ENCODE measurements at regions not wholly inside any gene's neighbourhood (a gene's known extent, or its start where the extent isn't known, plus 50 kb on each side); places are given as distances from the start of the nearest gene placed in this dataset.

DNA sequence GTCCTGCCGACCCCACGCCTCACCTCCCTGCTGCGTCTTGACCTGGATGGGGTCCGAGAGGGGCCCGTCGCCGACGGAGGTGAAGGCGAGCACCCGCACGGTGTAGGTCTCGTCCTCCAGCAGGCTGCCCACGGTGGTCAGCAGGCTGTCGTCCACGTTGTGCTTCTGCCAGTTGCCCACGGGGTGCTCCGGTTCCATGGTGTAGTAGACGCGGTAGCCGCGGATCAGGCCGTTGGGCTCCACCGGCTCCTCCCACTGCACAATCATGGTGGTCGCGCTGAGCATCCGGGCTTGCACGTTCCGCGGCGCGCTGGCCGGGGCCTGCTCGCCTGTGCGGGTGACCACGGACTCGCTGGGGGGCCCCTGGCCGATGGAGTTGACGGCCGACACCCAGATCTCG, 96.7 kb downstream of the PTPRS start:
- Histone ChIP-seq H3K23ac (ENCODE audit: insufficient read length) (no peak overlapping the region), H4K91ac (replicated peaks; ENCODE audit: insufficient read length, low read length) (no peak overlapping the region), H2AFZ (ENCODE audit: low read length) (no peak overlapping the region), H3K9me3 (ENCODE audit: insufficient read depth in 2 of 2, low read depth in 1 of 2, low read length in 1 of 2) (no peaks in the 10 kb centered on the region), H3K14ac (ENCODE audit: insufficient read length) (no peak overlapping the region), H2BK120ac (replicated peaks; ENCODE audit: low read depth, low read length) (no peak overlapping the region), H4K20me1 (replicated peaks in 1 of 2; ENCODE audit: control insufficient read depth in 1 of 2, insufficient read depth in 2 of 2, low read length in 2 of 2) (peaks cover 2 to 5% of the 10 kb centered on the region in 2 experiments), H3K18ac (ENCODE audit: extremely low read depth, low read length) (no peak overlapping the region), H3K4me1 (replicated peaks in 1 of 4; ENCODE audit: control insufficient read depth in 3 of 4, insufficient read depth in 4 of 4, low read length in 3 of 4) (peaks cover 0 to 16% (median 3%) of the 10 kb centered on the region in 4 experiments; a peak in 4 of 7 replicates), H3K79me1 (ENCODE audit: low read depth, low read length) (peaks cover 5% of the 10 kb centered on the region), H3K79me2 (ENCODE audit: control insufficient read depth in 1 of 2, insufficient read depth in 2 of 2, low read length in 2 of 2) (no peaks in the 10 kb centered on the region), H2AK5ac (ENCODE audit: low read depth, low read length) (no peak overlapping the region), H3K56ac (replicated peaks; ENCODE audit: insufficient read length, low read depth, low read length) (no peak overlapping the region), H3K27me3 (replicated peaks in 1 of 4; ENCODE audit: control insufficient read depth in 3 of 4, extremely low read depth in 1 of 4, insufficient read depth in 3 of 4, low read length in 3 of 4) (no peaks in the 10 kb centered on the region), H3K4me2 (ENCODE audit: insufficient read depth in 1 of 2, low read depth in 2 of 2, low read length in 2 of 2) (no peak overlapping the region), H3K4me3 (ENCODE audit: extremely low read depth in 1 of 4, insufficient read depth in 2 of 4, low read depth in 3 of 4, low read length in 4 of 4) (no peak overlapping the region), H3K23me2 (ENCODE audit: low read depth, low read length) (peaks cover 2% of the 10 kb centered on the region; the same call in 1 of the 2 replicates), H3K36me3 (ENCODE audit: control insufficient read depth in 2 of 4, insufficient read depth in 4 of 4, low read length in 3 of 4) (peaks cover 0 to 22% (median 11%) of the 10 kb centered on the region in 4 experiments; a peak in 6 of 8 replicates), H2BK12ac (ENCODE audit: low read depth, low read length) (no peak overlapping the region), H3K9ac (replicated peaks in 1 of 4; ENCODE audit: extremely low read depth in 1 of 4, low read depth in 3 of 4, low read length in 3 of 4) (no peak overlapping the region), H2BK20ac (ENCODE audit: low read length) (no peak overlapping the region), H4K8ac (ENCODE audit: extremely low read depth, insufficient read depth, low read length) (no peak overlapping the region), H4K5ac (ENCODE audit: insufficient read length, low read depth, low read length) (no peak overlapping the region), H3K4ac (replicated peaks; ENCODE audit: insufficient read length, low read depth, low read length) (no peak overlapping the region), H3K27ac (ENCODE audit: low read depth, low read length) (no peak overlapping the region), H2BK15ac (ENCODE audit: low read length) (no peak overlapping the region), H2BK5ac (ENCODE audit: low read depth, low read length) (no peak overlapping the region)
- DNase-seq (ENCODE audit: low read depth in 1 of 2, low spot score in 2 of 2), result no peak
- 95% methylated on average over 35 of the region's 40 CpGs; no CpG with 5 or more reads in 1 of the 2 experiments for WGBS, 2 experiments (ENCODE audit: extremely low coverage in 1 of 2, insufficient coverage in 1 of 2, insufficient read length in 1 of 2, insufficient replicate concordance in 2 of 2, low coverage in 1 of 2, low lambda C conversion rate in 2 of 2, missing lambda C conversion rate in 1 of 2)
- TF ChIP-seq CHD2 (IDR thresholded peaks at IDR 0.05; ENCODE audit: low read length) (no peak), CTBP2 (IDR thresholded peaks at IDR 0.05; ENCODE audit: borderline replicate concordance, insufficient read depth, insufficient read length, low read length) (no peak)
- ChIA-PET POLR2A (ENCODE audit: partially characterized antibody) (no interaction called here), CTCF (ENCODE audit: partially characterized antibody) (interaction anchor here (1.0 kb wide), 1 partner anchor 25 kb away, joined by 4 read pairs; no protein-coding TSS in a partner anchor)
- FAIRE-seq, result no peak

Measured in H1 (cell line).